ENCODE measurements at regions not wholly inside any gene's neighbourhood (a gene's known extent, or its start where the extent isn't known, plus 50 kb on each side); places are given as distances from the start of the nearest gene placed in this dataset.
"Not testable (repeated sequence)": the region's sequence is repeated elsewhere in the genome, so short reads cannot be mapped to it uniquely, and the experiment has no call there.

DNA sequence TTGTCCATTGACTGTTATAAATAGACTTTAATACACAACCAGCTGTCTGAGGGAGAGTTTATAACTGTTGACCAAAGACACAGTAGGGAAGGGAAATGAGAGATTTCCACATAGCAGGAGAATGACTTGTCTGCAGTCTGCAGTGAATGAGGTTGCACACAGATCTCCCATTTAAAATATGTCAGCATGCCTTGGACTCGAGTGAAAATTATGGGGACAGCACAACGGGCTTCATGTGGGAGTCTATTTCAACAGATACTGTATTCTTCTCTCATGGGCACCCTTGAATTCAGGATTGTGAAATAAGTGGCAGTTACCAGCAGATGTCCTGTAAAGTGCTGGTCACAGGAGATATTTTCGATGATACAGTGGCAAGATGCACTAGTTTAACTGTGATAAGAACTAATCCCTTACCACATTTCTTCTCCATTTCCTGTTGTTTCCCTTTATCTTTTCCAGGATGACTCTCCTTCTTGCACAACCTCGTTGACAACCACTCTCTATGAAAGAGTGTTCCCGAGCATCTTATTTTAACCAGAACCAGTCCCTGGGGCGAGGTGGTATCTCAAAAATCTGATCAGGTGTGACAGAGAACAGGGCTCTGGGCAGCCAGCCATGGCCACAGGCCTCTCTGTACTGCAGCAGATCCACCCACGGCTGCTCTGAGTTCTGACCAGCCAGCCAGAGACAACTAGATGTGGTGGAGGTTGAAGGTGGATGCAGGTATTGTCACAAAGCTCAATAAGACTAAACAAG, 51.5 kb upstream of the MAP3K1 start:
- DNase-seq (ENCODE audit: low read depth): peak; percentile 79

DNA sequence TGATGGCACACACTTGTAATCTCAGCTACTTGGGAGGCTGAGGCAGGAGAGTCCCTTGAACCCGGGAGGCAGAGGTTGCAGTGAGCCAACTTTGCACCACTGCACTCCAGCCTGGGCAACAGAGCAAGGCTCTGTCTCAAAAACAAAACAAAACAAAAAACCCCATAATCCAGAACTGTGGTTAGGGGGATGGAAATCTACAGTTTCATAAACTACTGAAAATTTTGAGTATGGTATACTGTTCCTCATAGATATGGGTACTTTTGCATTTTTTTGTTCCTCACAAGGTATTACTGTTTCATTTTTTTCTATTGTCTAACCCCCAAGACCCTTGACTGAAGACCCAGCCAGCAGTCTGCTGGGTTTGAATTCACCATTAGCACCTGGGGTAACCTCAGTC, 52.2 kb upstream of the MAP3K1 start:
- DNase-seq (ENCODE audit: low read depth): no peak

DNA sequence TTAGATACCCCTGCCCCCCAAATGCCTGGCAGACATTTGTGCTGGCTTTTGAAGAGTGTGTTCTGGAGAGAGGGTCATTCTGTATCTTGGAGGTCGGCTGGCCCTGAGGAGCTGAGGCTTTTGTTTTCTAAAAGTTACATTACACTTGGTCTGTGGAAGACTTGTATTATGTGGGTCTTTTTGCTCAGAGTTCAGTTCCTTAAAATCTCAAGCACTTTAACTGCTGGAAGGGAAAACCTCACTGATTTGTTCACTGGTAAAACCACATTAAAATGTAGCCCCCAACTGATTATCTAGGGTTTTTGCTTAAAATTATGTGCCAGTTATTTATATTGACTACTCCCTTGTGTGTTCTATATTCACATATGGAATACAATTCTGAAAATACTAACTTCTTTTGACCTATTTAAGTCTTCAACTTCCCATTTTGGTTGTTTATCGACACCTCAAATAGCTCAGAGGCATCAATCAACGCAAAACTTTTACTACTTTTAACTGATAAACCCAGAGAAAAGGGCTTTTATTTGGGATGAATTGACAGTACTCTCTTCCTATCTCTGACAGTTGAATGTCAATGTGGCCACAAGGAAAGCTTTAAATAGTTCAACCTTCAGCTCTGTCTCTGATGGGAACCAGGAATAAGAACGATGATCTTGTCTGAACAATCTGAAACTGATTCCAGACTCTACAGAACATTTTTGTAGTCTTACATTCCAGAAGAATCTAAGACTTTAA, 54.0 kb upstream of the MAP3K1 start:
- no peak for DNase-seq (ENCODE audit: low read depth)

DNA sequence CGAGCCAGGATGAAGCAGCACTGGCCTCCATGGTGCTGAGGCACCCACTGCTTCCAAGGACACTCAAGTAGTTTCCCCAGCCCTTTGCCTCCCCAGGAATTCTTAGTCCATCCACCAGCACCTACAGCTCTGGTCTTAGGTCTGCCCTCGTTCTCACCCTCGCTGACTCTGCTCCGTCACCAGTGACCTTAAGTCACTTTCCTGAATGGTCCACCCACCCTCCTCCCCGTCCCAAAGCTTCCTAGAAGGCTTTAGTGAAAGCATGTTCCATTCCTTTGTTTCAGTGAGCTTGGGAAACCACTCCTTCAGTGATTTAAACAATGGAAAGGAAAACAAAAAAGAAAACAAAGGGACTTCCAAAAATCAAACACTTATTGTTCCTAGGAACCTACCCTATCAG, 54.6 kb upstream of the MAP3K1 start:
- peak; percentile 8 for DNase-seq (ENCODE audit: low read depth)

DNA sequence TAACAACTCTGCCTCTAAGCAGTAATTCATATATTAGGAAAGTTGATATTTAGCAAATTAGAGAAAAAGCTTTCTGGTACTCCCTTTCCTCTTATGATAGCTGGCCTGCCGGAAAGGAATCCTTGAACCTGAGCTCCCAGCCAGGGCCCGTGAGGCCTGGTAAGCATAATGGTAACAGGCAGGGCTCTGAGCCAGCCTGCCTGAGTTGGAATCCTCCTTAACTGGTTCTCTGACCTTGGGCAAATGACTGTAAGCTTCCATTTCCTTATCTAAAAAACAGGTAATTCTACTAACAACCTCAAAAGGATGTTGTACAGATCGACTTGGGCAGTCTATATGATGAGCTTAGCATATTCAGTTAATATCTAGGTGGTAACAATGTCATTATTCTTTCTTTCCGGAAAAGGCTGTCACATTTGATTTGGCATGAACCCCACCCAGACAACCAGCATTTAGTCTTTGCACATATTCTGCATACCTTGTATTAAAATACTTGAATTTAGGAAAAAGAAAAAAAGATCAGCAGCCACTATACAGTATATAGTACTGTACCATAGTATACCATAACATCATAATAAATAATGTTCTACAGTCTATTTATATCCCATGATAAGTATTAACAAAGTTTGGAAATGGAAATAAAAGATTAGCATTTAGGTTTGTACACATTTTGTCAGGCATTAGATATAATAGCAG, 55.7 kb upstream of the MAP3K1 start:
- peak; percentile 16 for DNase-seq (ENCODE audit: low read depth)

DNA sequence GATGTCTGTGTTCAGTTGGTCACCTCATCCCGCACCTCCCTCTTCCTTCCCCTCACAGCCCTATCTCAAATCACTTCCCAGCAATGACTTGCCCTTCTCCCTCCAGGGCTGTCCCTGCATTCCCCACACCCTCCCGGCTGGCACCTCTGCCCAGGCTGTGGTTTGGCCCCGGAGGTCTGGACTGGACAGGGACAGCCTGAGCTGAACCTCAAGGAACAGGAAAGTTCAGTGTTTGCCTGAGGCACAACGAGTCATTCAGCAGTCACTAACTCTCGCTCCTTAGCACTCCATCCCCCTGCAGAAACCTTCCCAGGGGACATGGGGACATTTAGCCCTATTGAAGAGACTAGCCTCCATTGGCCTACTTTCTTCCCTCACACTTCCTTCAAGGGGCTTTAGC, 58.3 kb upstream of the MAP3K1 start:
- peak; percentile 78 for DNase-seq (ENCODE audit: low read depth)

DNA sequence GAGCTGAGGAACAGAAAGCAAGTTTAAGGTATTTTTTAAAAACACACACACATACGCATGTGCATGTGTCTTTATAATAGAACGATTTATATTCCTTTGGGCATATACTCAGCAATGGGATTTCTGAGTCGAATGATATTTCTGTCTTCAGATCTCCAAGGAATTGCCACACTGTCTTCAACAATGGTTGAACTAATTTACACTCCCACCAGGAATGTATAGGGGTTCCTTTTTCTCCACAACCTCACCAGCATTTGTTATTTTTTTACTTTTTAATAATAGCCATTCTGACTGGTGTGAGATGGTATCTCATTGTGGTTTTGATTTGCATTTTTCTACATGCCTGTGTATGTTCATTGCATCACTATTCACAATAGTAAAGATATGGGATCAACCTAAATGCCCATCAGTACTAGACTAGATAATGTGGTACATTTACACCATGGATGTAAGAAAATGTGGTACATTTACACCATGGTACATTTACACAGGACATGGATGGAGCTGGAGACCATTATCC, 60.3 kb upstream of the MAP3K1 start:
- DNase-seq (ENCODE audit: low read depth): no peak

DNA sequence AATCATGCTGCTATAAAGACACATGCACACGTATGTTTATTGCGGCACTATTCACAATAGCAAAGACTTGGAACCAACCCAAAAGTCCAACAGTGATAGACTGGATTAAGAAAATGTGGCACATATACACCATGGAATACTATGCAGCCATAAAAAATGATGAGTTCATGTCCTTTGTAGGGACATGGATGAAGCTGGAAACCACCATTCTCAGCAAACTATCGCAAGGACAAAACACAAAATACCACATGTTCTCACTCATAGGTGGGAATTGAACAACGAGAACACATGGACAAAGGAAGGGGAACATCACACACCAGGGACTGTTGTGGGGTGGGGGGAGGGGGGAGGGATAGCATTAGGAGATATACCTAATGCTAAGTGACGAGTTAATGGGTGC, 61.8 kb upstream of the MAP3K1 start:
- DNase-seq (ENCODE audit: low read depth): not testable (repeated sequence)

DNA sequence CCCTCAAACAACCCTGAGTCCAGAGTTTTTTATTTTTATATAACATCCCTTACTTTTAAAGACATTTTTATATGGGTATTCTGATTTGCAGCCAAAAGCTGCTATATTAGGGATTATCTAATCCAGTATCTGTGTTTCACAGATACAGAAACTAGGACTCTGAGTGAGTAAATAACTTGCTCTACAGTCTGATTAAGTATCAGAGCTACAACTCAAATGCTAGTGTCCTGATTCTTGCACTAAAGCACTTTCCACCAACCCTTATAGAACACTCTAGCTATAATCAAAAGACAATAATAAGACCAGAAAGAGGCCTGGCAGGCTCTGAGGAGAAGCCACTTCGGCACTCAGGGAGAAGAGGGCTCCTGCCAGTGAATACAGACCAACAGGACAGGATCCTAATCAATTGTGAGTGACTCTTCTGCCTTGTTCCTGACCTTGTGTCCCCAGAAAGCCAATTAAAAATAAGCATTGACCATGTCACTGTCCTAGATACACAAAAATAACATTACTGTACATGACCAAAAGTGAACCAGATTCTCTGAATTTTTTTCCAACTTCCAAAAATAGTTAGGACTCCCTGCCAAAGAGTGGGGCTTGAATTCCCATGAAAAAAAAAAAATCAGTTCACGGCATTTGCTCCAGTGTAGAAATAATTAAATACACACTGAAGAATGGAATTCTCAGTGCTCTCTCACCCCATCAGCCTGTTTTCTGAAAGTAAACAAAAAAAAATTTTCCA, 63.6 kb upstream of the MAP3K1 start:
- DNase-seq (ENCODE audit: low read depth): no peak

DNA sequence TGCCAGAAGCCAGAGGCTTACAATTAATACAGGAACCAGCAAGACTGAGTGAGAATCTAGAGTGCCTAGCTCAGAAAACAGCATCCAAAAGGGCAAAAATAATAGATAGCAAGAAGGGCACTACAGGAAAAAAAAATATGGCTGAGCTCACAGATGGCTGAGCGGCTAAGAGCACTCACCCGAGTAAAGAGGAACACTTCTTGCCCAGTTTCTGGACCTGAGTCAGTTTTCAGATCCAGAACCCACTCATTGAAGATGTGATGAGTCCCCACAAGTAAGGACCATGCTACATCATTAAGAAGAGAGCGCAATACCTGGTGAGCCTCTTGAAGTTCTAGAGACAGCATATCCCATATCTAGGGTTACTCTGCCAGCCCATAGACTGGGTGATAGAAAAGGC, 65.5 kb upstream of the MAP3K1 start:
- no peak for DNase-seq (ENCODE audit: low read depth)

DNA sequence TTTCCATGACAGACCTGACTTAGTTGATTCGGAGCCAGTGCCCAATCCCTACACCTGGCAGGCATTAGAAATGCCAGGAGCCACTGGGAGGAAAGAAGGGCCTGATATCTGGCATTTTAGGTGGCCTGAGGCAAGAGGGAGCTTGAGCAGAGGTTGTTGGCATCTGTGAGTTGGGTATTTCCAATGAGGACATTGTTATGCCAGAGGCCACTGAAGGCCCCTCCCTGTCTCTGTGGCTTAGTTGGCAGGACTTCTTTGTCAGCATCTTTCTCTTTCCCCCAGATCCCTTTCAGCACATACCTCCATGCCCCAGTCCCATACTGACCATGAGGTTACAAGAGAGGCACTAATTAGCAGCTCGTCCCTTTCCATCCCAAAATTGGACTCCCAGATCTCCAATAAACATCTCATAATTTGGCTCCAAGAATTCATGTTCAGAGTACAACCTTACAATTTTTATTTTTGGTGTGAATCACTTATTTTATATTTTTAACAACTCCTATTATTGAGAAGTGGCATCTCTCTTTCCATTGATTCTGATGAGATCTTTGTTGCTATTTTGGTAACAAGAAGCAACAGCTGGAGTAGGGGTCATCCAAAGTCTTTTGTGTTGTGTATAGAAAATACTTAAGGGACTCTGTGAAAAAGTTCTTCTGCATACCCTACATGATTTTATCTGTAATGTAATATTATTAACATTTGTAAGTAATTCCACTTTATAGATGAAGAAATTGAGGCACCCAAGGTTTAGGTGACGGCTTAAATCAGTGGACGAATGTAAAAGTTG, 68.6 kb upstream of the MAP3K1 start:
- no peak for DNase-seq (ENCODE audit: low read depth)

DNA sequence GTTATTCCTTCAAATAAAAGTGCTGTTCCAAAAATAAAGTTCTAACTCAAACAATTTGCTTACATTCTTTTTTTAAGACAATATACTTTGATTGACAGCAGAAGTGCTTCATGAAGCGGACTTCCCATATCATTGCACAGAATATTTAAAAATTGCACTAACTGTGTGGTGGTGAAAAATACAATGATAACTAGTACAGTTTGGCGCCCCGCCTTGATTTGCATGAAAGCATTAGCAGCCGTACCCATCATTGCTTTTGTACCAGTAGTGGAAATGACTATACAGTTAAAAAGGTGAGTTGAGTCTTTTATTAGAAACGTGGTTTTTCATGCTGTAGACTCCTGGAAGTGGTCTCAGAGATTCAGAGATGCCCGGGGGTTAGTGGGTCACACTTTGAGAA, 69.5 kb upstream of the MAP3K1 start:
- no peak for DNase-seq (ENCODE audit: low read depth)

DNA sequence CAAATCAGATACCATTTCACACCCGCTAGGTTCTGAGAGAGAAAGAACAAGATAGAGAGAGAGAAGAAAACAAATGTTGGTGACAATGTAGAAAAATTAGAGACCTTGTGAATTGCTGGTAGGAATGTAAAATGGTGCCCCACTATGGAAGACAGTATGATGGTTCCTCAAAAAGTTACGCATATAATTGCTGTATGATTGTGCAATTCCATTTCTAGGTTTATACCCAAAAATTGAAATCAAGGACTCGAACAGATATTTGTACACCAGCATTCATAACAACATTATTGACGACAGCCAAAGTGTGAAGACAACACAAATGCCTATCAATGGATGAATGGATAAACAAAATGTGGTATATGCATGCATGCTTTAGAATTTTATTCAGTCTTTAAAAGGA, 74.5 kb upstream of the MAP3K1 start:
- DNase-seq (ENCODE audit: low read depth): no peak

DNA sequence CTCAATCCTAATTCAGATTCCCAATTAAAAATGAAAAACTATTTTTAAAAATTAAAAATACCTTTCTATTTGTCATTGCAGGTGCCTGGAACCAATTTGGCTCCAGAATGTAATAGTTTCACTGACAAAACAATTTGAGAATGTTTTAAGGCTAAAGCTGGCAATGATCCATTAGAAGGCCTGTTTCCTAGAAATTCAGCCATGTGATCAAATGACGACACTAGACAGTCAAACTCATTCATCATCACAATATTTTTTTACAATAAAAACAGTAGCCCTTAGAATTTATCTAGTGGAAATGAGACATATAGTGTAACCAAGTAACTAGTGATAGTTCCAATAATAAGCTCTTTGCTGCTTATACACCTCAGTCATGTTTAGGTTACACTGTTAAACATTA, 75.4 kb upstream of the MAP3K1 start:
- peak; percentile 4 for DNase-seq (ENCODE audit: low read depth)

DNA sequence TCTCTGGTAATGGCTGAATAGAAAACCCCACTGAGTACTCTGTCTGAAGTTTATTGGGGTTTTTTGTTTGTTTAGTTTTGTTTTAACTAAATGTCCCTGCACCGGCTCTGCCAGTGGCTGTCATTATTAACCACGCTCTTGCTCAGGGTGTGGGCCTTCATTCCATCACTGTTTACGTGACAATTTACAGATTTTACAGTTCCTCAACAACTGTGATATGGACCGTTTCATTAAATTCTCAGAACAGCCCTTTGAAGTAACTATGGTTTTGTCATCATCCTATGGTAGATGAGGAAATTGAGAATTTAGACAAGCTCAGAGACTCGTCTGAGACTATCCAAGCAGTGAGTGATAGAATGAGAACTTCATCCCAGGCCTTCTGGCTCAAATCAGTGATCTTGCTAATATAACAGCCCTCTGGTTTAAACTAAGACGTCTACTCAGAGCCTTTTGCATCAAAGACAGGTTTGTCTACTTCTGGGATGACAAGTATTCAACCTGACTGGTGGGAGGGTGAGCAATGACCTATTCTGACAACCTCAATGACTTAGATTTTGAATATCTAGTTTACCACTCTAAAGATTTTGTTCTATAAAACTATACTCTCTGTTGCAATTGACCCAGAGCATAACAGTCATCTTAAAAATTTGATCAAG, 77.3 kb upstream of the MAP3K1 start:
- no peak for DNase-seq (ENCODE audit: low read depth)

DNA sequence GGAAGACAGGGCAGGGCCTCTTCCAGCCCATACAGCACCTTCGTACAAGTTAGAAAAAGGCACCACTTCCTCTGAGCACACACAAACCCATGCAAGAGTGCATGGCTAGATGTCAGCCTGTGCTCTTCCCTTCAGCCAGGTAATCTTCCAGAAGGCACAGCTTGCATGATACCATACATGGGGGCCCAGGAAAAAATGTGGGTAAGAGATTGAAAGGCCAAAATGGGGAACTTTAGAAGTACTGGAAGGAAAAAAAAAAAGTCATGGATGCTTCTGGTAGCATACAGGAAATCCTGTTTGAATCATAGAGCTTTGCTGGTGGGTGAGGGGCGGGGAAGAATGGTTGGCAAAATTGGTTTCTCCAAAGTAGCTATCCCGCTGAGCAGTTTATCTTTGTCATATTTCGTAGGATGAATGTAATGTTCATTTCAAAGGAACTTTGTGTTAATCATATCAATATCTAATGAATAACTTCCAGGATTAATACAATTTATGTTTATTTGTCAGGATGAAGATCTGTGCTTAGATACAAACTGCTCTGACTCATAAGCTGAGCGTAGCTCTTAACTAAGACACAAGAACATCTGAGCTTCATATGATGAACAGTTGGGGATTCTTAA, 78.2 kb upstream of the MAP3K1 start:
- peak; percentile 9 for DNase-seq (ENCODE audit: low read depth)

DNA sequence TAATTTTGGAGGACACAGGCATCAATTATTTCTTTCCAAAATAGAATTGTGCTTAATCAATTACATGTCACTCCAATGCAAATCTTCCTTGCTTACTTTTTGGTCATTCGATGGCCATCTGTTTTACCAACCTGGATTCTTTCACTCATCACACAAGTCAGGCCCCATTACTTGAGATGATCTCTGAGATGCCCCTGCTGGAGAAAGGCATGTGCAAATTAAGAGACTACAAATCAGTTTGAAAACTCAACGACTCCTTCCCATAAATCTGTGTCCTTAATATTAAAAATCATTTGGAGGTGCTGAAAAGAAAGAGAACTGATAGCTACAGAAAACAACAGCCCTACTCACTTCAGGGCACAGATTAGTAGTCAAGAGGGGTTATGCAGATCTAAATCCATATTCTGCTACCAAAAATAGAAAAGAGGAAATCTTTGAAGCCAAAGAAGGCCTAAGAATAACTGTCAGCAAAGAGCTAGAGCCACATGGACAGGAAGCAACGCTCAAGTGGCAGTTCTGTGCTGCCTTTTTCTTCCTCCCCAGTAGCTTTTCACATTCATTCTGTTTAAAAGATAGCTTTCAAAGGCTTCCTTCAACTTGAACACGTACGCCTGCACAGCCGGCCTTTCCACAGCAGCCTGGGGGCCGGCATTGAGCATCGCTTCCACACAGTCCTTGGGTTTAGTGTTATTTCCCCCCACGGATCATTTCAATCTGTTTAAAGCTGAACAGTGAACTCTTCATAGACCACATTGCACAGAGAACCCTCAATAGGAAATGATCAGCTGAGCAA, 79.3 kb upstream of the MAP3K1 start:
- no peak for DNase-seq (ENCODE audit: low read depth)

DNA sequence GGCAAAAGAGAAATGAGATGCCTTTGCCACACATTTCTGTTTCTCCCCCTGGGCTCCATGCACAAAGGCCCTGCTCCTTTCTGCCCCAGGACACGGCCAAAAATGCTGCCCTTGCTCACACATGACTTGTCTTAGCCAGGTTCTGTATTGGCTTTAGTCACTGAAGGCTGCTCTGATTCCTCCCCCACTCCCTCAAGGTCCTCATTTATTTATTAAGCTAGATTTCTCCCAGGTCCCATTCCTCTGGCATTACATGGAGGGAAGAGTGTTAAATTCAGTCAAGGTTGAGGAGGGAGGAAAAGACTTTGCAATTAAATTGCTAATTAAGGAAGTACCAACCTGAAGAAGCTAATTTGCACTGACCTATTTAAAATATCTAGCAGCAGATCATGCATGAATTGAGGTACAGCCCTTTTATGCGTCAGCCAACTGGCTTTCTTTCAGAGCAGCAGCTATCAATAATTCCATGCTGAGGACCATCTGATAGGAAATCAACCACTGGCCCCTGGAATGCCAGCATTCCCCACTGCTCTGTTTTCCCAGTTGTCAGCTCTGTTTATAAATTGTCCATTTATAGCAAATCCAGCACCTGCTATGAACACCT, 81.2 kb upstream of the MAP3K1 start:
- DNase-seq (ENCODE audit: low read depth): peak; percentile 97

DNA sequence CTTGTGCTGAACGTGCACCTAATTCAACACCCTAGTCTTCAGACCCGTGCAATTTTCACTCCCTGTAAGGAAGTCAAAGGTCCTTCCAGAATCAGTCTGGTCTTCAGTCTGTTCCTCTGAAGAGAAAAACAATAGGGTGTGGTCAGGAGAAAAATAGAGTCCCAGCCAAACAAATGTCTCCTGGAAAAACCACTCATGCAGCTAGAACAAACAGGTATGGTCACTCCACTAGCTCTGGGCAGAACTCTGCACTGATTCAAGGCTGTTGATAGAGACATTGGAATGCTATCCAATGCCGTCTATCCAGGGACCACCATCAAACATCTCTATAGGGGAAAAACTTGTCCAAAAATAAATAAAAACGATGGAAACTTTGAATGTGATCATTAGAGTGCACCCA, 81.8 kb upstream of the MAP3K1 start:
- peak; percentile 82 for DNase-seq (ENCODE audit: low read depth)
